ENCODE measurements at regions not wholly inside any gene's neighbourhood (a gene's known extent, or its start where the extent isn't known, plus 50 kb on each side); places are given as distances from the start of the nearest gene placed in this dataset.

DNA sequence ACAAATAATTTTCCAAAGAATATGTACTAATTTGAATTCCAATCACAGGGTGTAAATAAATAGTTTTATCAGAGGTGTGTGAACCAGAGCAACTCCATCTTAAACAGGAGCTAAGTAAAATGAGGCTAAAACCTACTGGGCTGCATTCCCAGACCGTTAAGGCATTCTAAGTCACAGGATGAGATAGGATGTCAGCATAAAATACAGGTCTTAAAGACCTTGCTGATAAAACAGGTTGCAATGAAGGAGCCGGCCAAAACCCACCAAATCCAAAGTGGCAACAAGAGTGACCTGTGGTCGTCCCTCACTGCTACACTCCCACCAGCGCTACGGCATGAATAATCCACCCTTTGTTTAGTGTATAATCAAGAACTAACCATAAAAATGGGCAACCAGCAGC is 291.7 kb upstream of the SEMA3D start:
- no peak for DNase-seq

GRCh38 chr7:85475476-85475875 is 288.6 kb upstream of the SEMA3D start:
- no peak for DNase-seq

- no peak for DNase-seq
Measured at GRCh38 chr7:85475071-85475470, 288.2 kb upstream of the SEMA3D start.

DNA sequence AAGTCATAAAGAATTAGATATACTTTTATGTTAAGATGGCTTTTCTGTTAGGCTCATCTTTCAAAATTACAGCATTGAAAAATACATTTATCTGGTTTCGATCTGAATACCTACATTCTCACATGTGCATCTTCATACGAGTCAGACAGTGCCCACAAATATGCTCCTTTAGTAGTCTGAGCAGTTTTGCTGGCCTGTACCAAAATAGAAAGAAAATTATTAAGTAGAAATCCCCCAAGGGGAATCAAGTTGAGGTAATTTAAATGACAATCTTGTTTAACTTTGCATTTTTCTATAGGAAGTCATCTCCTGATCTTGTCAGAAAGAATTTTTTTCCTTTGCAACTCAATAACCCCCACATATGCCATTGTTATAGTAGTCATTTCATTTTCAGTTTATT is 287.4 kb upstream of the SEMA3D start:
- DNase-seq, result no peak

DNA sequence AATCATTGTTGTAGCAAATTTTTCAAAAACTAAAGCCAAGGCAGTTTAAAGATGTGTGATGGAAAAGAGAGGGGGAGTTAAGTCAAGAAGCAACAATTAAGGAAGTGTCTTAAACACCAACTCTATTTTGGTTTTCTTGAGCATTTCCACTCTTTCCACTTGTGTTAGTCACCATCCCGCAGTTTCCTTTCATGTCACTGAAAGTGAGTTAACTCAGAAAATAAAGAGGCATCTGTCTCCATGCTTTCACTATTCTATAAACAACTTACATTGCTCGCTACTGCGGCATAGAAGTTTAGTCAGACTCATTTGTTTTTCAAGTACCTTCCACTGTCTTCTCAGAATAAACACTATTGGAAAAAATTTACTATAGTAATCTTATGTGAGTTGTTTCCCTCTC is 284.9 kb upstream of the SEMA3D start:
- DNase-seq, result no peak

DNA sequence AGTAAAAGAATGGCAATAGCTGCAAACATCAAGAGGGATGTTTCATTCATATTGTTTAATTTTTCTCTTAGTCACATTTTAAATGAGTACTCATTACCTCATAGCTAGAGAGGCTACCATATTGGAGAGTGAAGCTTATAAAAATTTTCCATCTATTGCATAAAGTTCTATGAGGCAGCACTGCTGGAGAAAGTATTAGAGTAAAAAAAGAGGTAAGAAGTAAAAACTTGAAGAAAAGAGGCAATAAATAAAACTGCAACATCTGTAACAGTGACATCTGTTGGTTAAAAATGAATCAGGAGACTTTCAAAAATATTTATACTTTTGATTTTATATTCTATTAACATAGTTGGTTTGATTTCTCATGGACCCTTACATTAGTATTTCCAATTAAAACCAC is 284.5 kb upstream of the SEMA3D start:
- DNase-seq, result no peak

DNA sequence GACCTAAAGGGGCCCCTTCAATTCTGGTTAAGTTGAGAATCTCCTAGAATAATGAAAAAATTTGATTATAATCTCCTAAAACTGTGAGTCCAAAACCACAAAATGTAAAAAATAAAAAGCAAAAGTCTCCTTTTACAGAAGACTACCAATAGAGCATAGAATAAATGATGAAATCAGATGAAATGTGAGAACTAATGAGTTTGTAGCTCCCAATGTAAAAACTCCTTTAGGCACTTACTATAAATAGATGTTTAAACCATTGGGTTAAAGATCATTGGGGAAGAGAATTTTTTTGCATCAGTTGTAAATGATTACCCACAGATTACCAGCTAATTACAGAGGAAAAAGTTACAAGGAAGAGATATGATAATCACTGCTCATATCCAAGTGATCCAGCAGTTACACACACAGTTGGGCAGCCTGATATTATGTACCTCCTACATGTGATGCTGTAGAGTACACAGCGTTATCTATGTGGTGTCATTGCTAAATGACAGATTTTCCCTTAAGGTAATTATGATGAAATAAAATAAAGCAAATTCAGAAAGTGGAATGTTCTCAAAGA is 282.7 kb upstream of the SEMA3D start:
- DNase-seq, result no peak

DNA sequence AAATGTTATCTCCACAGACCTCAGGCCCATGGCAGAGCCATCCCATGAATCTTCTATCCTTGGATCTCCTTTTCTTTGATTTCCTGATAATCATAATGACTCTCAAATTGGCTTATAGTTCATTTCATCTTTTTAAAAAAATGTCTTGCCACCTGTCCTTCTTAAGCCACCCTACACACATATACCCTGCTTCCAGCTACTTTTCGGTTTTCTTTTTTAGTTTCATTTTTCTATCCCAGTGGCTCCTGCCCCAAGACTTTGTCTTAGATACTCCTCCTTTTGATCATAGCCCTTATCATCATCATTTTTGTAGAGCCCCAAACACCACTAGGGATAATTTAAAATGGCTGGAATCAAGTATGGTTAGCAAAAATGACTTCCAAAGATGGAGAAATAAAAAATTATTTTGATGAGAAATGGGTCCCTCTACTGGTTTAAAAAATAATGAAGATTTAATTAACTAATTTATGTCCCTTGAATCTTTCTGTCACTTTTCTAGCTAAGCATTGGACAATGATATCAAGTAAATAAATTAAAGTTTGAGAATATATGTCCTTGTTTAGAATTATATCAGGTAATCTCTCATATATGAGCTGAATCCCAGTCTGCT is 277.3 kb upstream of the SEMA3D start:
- no peak for DNase-seq

GRCh38 chr7:85462671-85463070 is 275.8 kb upstream of the SEMA3D start:
- DNase-seq, result no peak

DNA sequence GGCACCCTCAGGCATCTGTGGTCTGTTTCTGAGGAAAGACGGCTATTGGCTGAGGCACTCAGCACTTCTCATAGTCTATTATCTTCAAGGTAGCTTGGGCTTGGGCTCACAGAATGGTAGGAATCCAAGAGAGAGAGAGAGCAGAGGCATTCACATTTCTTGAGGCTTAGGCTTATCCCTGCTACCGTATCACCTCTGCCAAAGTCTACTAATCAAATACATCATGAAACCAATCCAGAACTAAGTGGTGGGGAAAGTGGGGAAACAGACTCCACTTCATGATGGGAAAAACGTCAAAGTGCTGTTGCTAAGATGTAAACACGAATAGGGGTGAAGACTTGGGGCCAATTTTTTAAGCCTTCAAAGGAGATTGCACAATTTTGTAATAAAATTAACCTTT is 271.1 kb upstream of the SEMA3D start:
- no peak for DNase-seq

DNA sequence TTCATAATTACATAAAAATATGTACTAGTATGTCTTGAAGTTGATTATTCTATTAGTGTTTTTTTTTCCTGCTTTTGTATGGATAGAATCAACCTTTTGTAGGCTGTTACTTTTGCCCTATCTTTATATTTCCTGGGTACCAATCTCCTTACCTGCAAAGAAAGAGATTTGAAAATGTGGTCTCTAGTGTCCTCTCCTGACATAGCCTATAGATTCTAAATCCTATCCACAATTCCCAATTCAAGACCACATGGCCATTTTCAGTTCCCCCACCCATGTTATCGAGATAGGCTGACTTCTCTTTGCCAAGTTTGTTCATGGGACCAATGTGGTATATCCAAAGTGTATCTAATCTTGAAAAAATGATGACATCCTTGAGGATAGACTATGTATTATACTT is 269.4 kb upstream of the SEMA3D start:
- no peak for DNase-seq

- DNase-seq, result no peak
Measured at GRCh38 chr7:85454904-85455303, 268.0 kb upstream of the SEMA3D start.

DNA sequence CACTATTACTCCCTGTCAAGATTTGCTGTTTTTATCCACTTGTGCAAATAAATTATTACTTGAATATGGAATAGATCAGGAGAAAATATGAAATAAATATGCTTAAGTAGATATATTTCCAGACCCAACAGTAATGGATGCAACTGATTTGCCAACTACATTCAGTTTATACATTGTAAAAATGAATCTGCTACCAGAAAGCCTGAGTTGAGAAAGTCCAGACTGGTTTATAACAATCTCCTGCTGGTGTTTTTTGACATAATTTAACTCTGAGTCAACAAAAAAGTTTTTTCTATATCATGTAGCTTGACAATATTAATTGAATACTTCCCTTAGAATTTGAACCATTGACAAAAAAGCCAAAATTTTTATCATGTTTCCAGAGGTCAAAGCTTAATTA is 265.8 kb upstream of the SEMA3D start:
- no peak for DNase-seq

DNA sequence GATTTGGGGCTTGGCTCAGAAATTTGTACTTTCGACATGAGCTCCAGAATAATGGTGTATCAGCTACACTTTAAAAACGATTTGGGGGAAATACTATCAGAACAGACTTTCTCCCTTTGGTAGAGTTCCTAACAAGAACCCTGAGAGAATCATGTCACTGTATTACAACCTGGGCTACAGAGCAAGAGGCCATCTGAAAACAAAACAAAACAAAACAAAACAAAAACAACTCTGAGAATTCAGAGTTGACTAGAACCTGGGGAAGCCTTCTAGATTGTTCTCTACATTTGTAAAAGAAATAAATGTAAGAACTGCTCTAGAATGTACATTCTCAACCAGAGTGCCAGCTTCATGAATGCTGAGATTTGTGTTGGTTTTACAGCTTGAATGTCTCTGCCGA is 262.6 kb upstream of the SEMA3D start:
- DNase-seq, result no peak

DNA sequence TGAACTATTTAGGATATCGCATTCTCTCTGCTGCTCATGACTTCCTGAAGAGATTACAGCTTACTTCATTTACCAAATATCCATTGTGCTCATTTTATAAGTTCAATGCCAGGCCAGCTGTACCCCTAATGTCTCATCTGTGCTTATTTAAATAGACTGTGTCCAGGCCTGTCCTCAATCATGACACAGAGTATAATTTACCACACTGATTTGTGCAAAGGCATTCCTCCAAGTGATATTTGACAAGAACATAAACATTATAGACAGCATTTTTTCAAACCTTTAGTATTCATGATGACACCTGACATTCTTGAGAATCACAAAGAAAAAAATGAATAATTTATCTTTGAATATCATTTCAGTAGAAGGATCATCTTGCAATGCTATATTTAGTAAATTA is 260.1 kb upstream of the SEMA3D start:
- DNase-seq, result no peak

GRCh38 chr7:85426487-85426960 is 239.7 kb upstream of the SEMA3D start:
- no peak for DNase-seq

GRCh38 chr7:85424298-85424697 is 237.4 kb upstream of the SEMA3D start:
- DNase-seq, result no peak

GRCh38 chr7:85423209-85423895 is 236.5 kb upstream of the SEMA3D start:
- no peak for DNase-seq

DNA sequence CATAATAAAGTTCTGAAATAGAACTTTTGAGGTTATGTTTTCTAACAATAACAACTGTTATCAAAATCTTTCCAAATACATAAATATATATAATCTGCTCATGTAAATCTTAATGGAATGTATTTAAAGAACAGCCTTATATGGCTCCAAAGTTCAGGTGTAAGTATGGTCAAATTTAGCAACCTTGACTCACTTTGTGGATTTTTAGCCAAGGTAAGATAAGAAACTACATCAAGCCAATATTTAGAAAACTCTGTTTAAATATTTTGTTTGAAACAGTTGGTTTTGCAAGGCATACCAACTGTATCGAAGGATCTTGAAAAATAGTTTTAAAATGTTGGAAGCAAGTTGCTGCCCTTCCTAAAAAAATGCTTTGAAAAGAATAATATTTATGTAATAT is 228.9 kb upstream of the SEMA3D start:
- DNase-seq, result no peak

DNA sequence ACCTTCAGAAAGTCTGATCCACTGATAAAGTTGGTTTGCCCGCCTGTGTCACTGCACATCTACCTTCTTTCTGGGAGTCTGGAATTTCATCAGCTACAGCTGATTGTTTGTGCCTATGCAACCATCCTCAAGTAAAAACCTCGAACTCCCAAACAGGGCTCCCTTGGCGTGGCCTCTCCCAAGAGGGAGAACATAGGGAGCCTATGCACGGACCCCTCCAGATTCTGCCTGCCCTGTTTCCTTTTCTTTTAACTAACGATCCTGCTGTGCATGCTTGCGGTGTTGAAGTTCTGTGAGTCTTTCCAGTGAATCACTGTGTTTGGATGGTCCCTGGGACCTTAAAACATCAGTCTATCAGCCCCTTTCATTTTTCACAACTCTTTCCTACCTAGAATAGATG is 226.9 kb upstream of the SEMA3D start:
- DNase-seq, result no peak

- DNase-seq, result no peak
Measured at GRCh38 chr7:85412912-85413311, 226.1 kb upstream of the SEMA3D start.

DNA sequence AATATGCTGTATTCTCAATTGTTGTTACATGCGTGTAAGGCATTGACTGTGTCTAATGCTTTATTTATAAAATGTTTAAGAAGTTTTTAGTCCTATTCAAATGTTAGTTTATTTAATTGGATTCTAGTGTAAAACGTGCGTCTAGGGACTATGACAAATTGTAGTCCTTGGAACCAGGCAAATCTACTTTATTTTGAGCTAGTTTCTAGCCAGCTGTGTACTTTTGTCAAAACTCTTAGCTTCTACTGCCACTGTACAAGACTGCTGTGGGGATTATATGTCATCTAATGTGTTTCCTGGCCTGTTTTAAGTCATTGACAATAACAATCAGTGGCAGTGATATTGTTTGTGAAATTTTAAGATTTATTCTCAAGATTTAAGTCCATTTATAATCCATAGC is 220.5 kb upstream of the SEMA3D start:
- no peak for DNase-seq

- no peak for DNase-seq
Measured at GRCh38 chr7:85405016-85405902, 218.4 kb upstream of the SEMA3D start.

DNA sequence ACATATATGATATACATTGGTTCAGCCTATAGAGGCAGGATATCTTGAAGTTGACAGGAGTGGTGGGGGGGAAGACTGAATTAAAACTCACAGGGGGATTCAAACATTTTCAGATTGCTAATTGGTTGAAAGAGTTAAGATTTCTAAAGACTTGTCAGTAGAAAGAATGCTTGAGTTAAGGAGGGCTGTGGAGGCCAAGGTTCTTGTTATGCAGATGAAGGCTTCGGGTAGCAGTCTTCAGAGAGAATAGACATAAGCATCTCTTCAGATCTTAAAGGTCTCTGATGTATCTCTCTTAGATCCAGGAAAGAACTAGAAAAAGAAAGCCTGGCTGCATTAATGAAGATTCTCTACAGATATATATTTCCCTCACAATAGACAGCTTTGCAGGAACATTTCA is 209.8 kb upstream of the SEMA3D start:
- DNase-seq, result no peak
